ENCODE measurements at regions not wholly inside any gene's neighbourhood (a gene's known extent, or its start where the extent isn't known, plus 50 kb on each side); places are given as distances from the start of the nearest gene placed in this dataset.

DNA sequence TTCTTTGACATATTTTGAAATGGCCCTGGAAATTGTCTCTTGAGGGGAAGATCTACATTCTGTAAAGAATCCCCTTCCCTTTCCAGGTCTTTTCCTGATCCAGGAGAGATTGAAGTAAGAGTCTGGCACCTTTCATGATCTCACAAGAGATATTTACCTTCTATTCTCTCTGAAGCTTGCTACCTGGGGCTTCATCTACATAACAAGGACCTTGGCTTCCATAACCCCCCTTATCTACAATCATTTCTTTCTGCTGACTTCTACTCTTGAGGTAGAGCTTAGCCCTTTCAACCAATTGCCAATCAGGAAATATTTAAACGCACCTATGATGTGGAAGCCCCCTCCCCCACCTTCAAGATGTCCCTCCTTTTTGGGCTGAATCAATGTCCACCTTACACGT, 383.7 kb upstream of the MAGEB18 start:
- ATAC-seq (no peak), DNase-seq (ENCODE audit: low read depth in 1 of 2, low spot score in 1 of 2) (no peak), FAIRE-seq (no peak)
- no peaks in the 10 kb centered on the region for H3K4me1 ChIP-seq
- H3K27ac ChIP-seq: no peak overlapping the region
- no peaks in the 10 kb centered on the region for H3K9me3 ChIP-seq
- CTCF ChIA-PET: no interaction called here
- POLR2A ChIA-PET: no interaction called here
- 0% methylated on average over 2 of the region's 2 CpGs for WGBS (ENCODE audit: missing lambda C conversion rate)
- TF ChIP-seq RARB (CRISPR knock-in tag; IDR thresholded peaks at IDR 0.05) (no peak), FOXS1 (CRISPR knock-in tag; IDR thresholded peaks at IDR 0.05) (no peak), NPAS2 (CRISPR knock-in tag; IDR thresholded peaks at IDR 0.05; ENCODE audit: borderline replicate concordance) (no peak), JUNB (IDR thresholded peaks at IDR 0.05) (no peak), MAZ (IDR thresholded peaks at IDR 0.05; ENCODE audit: borderline replicate concordance, low read depth, low read length) (no peak), NFE2L2 (conservative IDR thresholded peaks at IDR 0.05; ENCODE audit: low read length) (no peak), HOXA7 (CRISPR knock-in tag; IDR thresholded peaks at IDR 0.05) (no peak), HDAC2 (IDR thresholded peaks at IDR 0.05) (no peak), ZSCAN20 (CRISPR knock-in tag; IDR thresholded peaks at IDR 0.05) (no peak), TFCP2L1 (CRISPR knock-in tag; IDR thresholded peaks at IDR 0.05) (no peak), KDM1A (IDR thresholded peaks at IDR 0.05; ENCODE audit: low read depth) (no peak)
- TF ChIP-seq, protein P1, sequence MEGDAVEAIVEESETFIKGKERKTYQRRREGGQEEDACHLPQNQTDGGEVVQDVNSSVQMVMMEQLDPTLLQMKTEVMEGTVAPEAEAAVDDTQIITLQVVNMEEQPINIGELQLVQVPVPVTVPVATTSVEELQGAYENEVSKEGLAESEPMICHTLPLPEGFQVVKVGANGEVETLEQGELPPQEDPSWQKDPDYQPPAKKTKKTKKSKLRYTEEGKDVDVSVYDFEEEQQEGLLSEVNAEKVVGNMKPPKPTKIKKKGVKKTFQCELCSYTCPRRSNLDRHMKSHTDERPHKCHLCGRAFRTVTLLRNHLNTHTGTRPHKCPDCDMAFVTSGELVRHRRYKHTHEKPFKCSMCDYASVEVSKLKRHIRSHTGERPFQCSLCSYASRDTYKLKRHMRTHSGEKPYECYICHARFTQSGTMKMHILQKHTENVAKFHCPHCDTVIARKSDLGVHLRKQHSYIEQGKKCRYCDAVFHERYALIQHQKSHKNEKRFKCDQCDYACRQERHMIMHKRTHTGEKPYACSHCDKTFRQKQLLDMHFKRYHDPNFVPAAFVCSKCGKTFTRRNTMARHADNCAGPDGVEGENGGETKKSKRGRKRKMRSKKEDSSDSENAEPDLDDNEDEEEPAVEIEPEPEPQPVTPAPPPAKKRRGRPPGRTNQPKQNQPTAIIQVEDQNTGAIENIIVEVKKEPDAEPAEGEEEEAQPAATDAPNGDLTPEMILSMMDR (IDR thresholded peaks at IDR 0.05): no peak
- TF ChIP-seq, protein P2, sequence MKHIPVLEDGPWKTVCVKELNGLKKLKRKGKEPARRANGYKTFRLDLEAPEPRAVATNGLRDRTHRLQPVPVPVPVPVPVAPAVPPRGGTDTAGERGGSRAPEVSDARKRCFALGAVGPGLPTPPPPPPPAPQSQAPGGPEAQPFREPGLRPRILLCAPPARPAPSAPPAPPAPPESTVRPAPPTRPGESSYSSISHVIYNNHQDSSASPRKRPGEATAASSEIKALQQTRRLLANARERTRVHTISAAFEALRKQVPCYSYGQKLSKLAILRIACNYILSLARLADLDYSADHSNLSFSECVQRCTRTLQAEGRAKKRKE (CRISPR knock-in tag; IDR thresholded peaks at IDR 0.05; ENCODE audit: low read depth): no peak
- TF ChIP-seq, protein P3, sequence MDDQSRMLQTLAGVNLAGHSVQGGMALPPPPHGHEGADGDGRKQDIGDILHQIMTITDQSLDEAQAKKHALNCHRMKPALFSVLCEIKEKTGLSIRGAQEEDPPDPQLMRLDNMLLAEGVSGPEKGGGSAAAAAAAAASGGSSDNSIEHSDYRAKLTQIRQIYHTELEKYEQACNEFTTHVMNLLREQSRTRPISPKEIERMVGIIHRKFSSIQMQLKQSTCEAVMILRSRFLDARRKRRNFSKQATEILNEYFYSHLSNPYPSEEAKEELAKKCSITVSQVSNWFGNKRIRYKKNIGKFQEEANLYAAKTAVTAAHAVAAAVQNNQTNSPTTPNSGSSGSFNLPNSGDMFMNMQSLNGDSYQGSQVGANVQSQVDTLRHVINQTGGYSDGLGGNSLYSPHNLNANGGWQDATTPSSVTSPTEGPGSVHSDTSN (IDR thresholded peaks at IDR 0.05): no peak
- TF ChIP-seq, protein P4, sequence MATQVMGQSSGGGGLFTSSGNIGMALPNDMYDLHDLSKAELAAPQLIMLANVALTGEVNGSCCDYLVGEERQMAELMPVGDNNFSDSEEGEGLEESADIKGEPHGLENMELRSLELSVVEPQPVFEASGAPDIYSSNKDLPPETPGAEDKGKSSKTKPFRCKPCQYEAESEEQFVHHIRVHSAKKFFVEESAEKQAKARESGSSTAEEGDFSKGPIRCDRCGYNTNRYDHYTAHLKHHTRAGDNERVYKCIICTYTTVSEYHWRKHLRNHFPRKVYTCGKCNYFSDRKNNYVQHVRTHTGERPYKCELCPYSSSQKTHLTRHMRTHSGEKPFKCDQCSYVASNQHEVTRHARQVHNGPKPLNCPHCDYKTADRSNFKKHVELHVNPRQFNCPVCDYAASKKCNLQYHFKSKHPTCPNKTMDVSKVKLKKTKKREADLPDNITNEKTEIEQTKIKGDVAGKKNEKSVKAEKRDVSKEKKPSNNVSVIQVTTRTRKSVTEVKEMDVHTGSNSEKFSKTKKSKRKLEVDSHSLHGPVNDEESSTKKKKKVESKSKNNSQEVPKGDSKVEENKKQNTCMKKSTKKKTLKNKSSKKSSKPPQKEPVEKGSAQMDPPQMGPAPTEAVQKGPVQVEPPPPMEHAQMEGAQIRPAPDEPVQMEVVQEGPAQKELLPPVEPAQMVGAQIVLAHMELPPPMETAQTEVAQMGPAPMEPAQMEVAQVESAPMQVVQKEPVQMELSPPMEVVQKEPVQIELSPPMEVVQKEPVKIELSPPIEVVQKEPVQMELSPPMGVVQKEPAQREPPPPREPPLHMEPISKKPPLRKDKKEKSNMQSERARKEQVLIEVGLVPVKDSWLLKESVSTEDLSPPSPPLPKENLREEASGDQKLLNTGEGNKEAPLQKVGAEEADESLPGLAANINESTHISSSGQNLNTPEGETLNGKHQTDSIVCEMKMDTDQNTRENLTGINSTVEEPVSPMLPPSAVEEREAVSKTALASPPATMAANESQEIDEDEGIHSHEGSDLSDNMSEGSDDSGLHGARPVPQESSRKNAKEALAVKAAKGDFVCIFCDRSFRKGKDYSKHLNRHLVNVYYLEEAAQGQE (IDR thresholded peaks at IDR 0.05): no peak
- no peak overlapping the region for H3K4me3 ChIP-seq
- no peak overlapping the region for H3K4me2 ChIP-seq

DNA sequence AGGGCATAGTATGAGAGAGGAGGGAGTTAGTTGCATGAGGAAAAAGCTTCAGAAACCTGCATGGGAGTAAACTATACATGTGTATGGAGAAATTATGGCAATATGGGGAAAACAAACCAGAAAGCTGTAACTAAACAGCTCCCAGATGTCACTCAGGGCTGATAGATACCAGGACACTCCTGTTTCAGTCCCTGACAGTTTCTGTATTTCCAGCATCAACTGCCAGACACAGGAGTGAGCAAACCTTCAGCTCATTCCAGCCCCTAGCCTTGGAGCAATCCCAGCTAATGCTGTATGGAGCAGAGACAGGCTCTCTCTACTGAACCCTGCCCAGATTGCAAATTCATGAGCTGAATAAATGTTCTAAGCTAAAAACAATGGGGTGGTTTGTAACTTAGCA, 382.9 kb upstream of the MAGEB18 start:
- Histone ChIP-seq H3K9me3 (no peaks in the 10 kb centered on the region), H3K27ac (no peak overlapping the region), H3K4me3 (no peak overlapping the region), H3K4me2 (no peak overlapping the region), H3K4me1 (no peaks in the 10 kb centered on the region)
- CTCF ChIA-PET: no interaction called here
- FAIRE-seq (no peak), DNase-seq (ENCODE audit: low read depth in 1 of 2, low spot score in 1 of 2) (no peak), ATAC-seq (no peak)
- POLR2A ChIA-PET: no interaction called here
- TF ChIP-seq, protein P2 (CRISPR knock-in tag; IDR thresholded peaks at IDR 0.05; ENCODE audit: low read depth): no peak
- TF ChIP-seq TP53 (CRISPR knock-in tag; IDR thresholded peaks at IDR 0.05): no peak
- TF ChIP-seq JUNB (IDR thresholded peaks at IDR 0.05): no peak
- no peak for TF ChIP-seq NR3C1 (IDR thresholded peaks at IDR 0.05)
- TF ChIP-seq POLR2AphosphoS2 (conservative IDR thresholded peaks at IDR 0.05; ENCODE audit: low read length): no peak
- no peak for TF ChIP-seq HOXB13 (CRISPR knock-in tag; IDR thresholded peaks at IDR 0.05; ENCODE audit: low read depth)
- TF ChIP-seq KDM1A (IDR thresholded peaks at IDR 0.05; ENCODE audit: low read depth): no peak
